ENCODE measurements at regions not wholly inside any gene's neighbourhood (a gene's known extent, or its start where the extent isn't known, plus 50 kb on each side); places are given as distances from the start of the nearest gene placed in this dataset.

- TF ChIP-seq CTCF (IDR thresholded peaks at IDR 0.05) (no peak), POLR2A (IDR thresholded peaks at IDR 0.05) (no peak)
Measured at GRCh38 chr4:155569960-155570515, 96.6 kb upstream of the GUCY1A1 start.
